Neural progenitor cell (in vitro differentiated cells): ENCODE measurements at regions not wholly inside any gene's neighbourhood (a gene's known extent, or its start where the extent isn't known, plus 50 kb on each side); places are given as distances from the start of the nearest gene placed in this dataset.

ENCODE experiments used
- DNase-seq: peaks from one replicate; pipeline ENCODE4 v3.0.0-alpha.2; 2016; ENCODE audit warnings: low spot score
- H2AFZ ChIP-seq: fragments of 200-600 bp; sonication (generic); replicated peaks from 2 replicates; pipeline ENCODE4 v1.6.1; 2016; ENCODE audit warnings: antibody characterized with exemption
- H3F3A ChIP-seq: fragments of 200-600 bp; sonication (generic); 2 replicates; pipeline ENCODE4 v1.6.1; 2016; ENCODE audit warnings: antibody characterized with exemption, low read depth
- H3K27ac ChIP-seq: fragments of 200-600 bp; sonication (generic); 2 replicates; pipeline ENCODE4 v1.5.1; 2016; ENCODE audit warnings: mild to moderate bottlenecking
- H3K27me3 ChIP-seq: fragments of 200-600 bp; sonication (generic); 2 replicates; pipeline ENCODE4 v1.6.1; 2016; ENCODE audit warnings: mild to moderate bottlenecking, moderate library complexity
- H3K36me3 ChIP-seq: fragments of 200-600 bp; sonication (generic); 2 replicates; pipeline ENCODE4 v1.5.1; 2016
- H3K4me1 ChIP-seq: fragments of 200-600 bp; sonication (generic); 2 replicates; pipeline ENCODE4 v1.6.1; 2016; ENCODE audit warnings: mixed run types
- H3K4me2 ChIP-seq: fragments of 200-600 bp; sonication (generic); 2 replicates; pipeline ENCODE4 v1.6.1; 2016
- H3K4me3 ChIP-seq: fragments of 200-600 bp; sonication (generic); 2 replicates; pipeline ENCODE4 v1.5.1; 2016
- H3K79me2 ChIP-seq: fragments of 200-600 bp; sonication (generic); 2 replicates; pipeline ENCODE4 v1.6.1; 2016; ENCODE audit warnings: low read depth
- H3K9ac ChIP-seq: fragments of 200-600 bp; sonication (generic); 2 replicates; pipeline ENCODE4 v1.6.1; 2016
- H3K9me3 ChIP-seq: fragments of 200-600 bp; sonication (generic); 2 replicates; pipeline ENCODE4 v1.5.1; 2016; ENCODE audit warnings: low read depth
- H4K20me1 ChIP-seq: fragments of 200-600 bp; sonication (generic); 2 replicates; pipeline ENCODE4 v1.6.1; 2016; ENCODE audit warnings: low read depth
- H3K27ac Mint-ChIP-seq: 3 replicates; pipeline ENCODE4 v1.8.0; 2021; ENCODE audit warnings: mixed read lengths
- H3K27me3 Mint-ChIP-seq: 2 replicates; pipeline ENCODE4 v1.8.0; 2022; ENCODE audit warnings: low read depth, mild to moderate bottlenecking, inconsistent platforms, moderate library complexity, mixed read lengths; ENCODE audit not compliant: insufficient read depth
- H3K36me3 Mint-ChIP-seq: 3 replicates; pipeline ENCODE4 v1.8.0; 2021; ENCODE audit warnings: mixed read lengths
- H3K4me1 Mint-ChIP-seq: 3 replicates; pipeline ENCODE4 v1.8.0; 2021; ENCODE audit warnings: mixed read lengths
- H3K4me3 Mint-ChIP-seq: 3 replicates; pipeline ENCODE4 v1.8.0; 2021; ENCODE audit warnings: mild to moderate bottlenecking, moderate library complexity, mixed read lengths
- H3K9me3 Mint-ChIP-seq: 3 replicates; pipeline ENCODE4 v1.8.0; 2020; ENCODE audit warnings: mixed read lengths
- CTCF ChIP-seq: fragments of 200-600 bp; sonication (generic); IDR thresholded peaks from 2 replicates; pipeline ENCODE4 v1.5.1; 2017; ENCODE audit warnings: antibody characterized with exemption, mild to moderate bottlenecking
- EZH2 ChIP-seq: fragments of 200-600 bp; sonication (generic); IDR thresholded peaks from 2 replicates; pipeline ENCODE4 v1.6.1; 2017; ENCODE audit warnings: antibody characterized with exemption, mild to moderate bottlenecking, moderate library complexity
- EZH2phosphoT487 ChIP-seq: fragments of 200-600 bp; sonication (generic); IDR thresholded peaks from 2 replicates; pipeline ENCODE4 v1.6.1; 2017; ENCODE audit warnings: antibody characterized with exemption

GRCh38 chr1:218874801-218875400 is 298.8 kb upstream of the LYPLAL1 start:
- no peak for DNase-seq
- H3K79me2 ChIP-seq: no peaks in the 10 kb centered on the region
- Mint-ChIP-seq H3K4me1 (peaks cover 6% of the 10 kb centered on the region), H3K36me3 (no peaks in the 10 kb centered on the region), H3K27me3 (no peaks in the 10 kb centered on the region), H3K27ac (no peak overlapping the region), H3K4me3 (no peak overlapping the region), H3K9me3 (no peaks in the 10 kb centered on the region)
- no peak overlapping the region for H3K9ac ChIP-seq
- H3K27me3 ChIP-seq: no peaks in the 10 kb centered on the region
- H3F3A ChIP-seq: no peaks in the 10 kb centered on the region
- no peak overlapping the region for H3K4me2 ChIP-seq
- H3K9me3 ChIP-seq: no peaks in the 10 kb centered on the region
- H4K20me1 ChIP-seq: no peaks in the 10 kb centered on the region
- no peak overlapping the region for H3K27ac ChIP-seq
- no peak overlapping the region for H2AFZ ChIP-seq
- TF ChIP-seq EZH2phosphoT487: no peak
- TF ChIP-seq CTCF: no peak
- TF ChIP-seq EZH2: no peak
- H3K4me1 ChIP-seq: no peaks in the 10 kb centered on the region
- no peak overlapping the region for H3K4me3 ChIP-seq
- no peaks in the 10 kb centered on the region for H3K36me3 ChIP-seq

GRCh38 chr1:218878369-218878768 is 295.3 kb upstream of the LYPLAL1 start:
- DNase-seq: no peak
- no peaks in the 10 kb centered on the region for H3K4me1 ChIP-seq
- H3F3A ChIP-seq: no peaks in the 10 kb centered on the region
- H3K36me3 ChIP-seq: no peaks in the 10 kb centered on the region
- H2AFZ ChIP-seq: no peak overlapping the region
- Mint-ChIP-seq H3K27me3 (no peaks in the 10 kb centered on the region), H3K36me3 (no peaks in the 10 kb centered on the region), H3K9me3 (no peaks in the 10 kb centered on the region), H3K4me3 (no peak overlapping the region), H3K27ac (no peak overlapping the region), H3K4me1 (peaks cover 6% of the 10 kb centered on the region)
- no peak overlapping the region for H3K9ac ChIP-seq
- no peaks in the 10 kb centered on the region for H3K79me2 ChIP-seq
- H3K4me2 ChIP-seq: no peak overlapping the region
- TF ChIP-seq CTCF (no peak), EZH2 (no peak), EZH2phosphoT487 (no peak)
- no peak overlapping the region for H3K27ac ChIP-seq
- H3K27me3 ChIP-seq: no peaks in the 10 kb centered on the region
- no peaks in the 10 kb centered on the region for H3K9me3 ChIP-seq
- no peaks in the 10 kb centered on the region for H4K20me1 ChIP-seq
- no peak overlapping the region for H3K4me3 ChIP-seq

GRCh38 chr1:218880484-218881060 is 293.1 kb upstream of the LYPLAL1 start:
- no peaks in the 10 kb centered on the region for H3F3A ChIP-seq
- no peaks in the 10 kb centered on the region for H3K4me1 ChIP-seq
- H4K20me1 ChIP-seq: no peaks in the 10 kb centered on the region
- H3K9ac ChIP-seq: no peak overlapping the region
- H3K27me3 ChIP-seq: no peaks in the 10 kb centered on the region
- peaks cover 2% of the 10 kb centered on the region for H3K27me3 Mint-ChIP-seq
- no peak overlapping the region for H3K4me2 ChIP-seq
- no peak overlapping the region for H3K4me3 Mint-ChIP-seq
- no peaks in the 10 kb centered on the region for H3K9me3 ChIP-seq
- DNase-seq: no peak
- H3K4me3 ChIP-seq: no peak overlapping the region
- TF ChIP-seq EZH2phosphoT487 (no peak), EZH2 (no peak), CTCF (no peak)
- no peak overlapping the region for H3K27ac ChIP-seq
- H3K27ac Mint-ChIP-seq: no peak overlapping the region
- H3K4me1 Mint-ChIP-seq: peaks cover 3% of the 10 kb centered on the region
- no peaks in the 10 kb centered on the region for H3K79me2 ChIP-seq
- H3K36me3 Mint-ChIP-seq: no peaks in the 10 kb centered on the region
- no peaks in the 10 kb centered on the region for H3K9me3 Mint-ChIP-seq
- H2AFZ ChIP-seq: no peak overlapping the region
- H3K36me3 ChIP-seq: no peaks in the 10 kb centered on the region
